GM18951 (cell line): ENCODE measurements at regions not wholly inside any gene's neighbourhood (a gene's known extent, or its start where the extent isn't known, plus 50 kb on each side); places are given as distances from the start of the nearest gene placed in this dataset.

Experiments used
- POLR2A ChIP-seq: IDR thresholded peaks from 4 replicates; pipeline ENCODE4 v1.6.1; 2011; ENCODE audit warnings: mild to moderate bottlenecking; ENCODE audit not compliant: insufficient read length, insufficient read depth; ENCODE audit errors: extremely low read depth
- in situ Hi-C: fragments of 300-500 bp; cut with MboI; formaldehyde crosslinking; loops from one replicate; pipeline ENCODE4 v1.12.0; 2022; ENCODE audit warnings: low sequenced_read_pairs, mixed read lengths, inconsistent platforms; ENCODE audit not compliant: unreplicated experiment

DNA sequence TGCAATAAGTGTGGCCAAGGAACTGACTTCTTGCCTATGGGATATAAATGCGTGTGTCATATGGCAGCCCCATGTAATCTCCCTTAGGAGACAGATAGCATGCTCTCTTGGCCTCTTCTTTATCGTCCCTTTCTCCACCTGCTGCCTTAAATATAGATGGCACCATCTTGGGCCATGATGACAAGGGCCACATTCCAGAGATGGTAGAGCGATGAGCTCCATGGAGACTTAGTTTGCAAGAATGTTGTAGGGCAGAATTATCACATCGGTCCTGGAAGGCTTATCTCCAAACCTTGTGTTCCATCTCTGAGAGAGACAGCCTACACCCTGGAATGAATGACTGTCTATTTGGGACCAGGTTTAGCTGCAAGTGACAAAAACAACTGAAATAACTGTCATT is 536.7 kb downstream of the TNS1 start:
- in situ Hi-C loops: no loop called here
- no peak for TF ChIP-seq POLR2A

DNA sequence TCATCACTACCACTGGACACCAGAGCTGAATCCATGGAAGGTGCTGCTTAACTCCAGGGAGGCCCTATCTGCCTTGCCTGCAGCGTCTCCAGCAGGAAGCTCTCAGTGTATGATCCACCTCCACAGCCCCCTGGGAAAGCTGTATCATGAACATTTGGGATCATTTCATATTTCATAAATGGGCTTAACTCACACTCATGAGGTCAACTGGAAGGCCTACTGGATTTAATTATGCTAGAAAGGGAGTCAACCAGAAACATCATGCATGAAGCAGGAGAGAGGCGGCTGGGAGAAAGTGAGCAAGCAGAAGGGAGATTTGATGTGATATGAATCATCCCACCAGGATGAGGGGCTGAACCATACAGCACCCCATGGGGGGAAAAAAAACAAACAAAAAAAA is 537.7 kb downstream of the TNS1 start:
- no peak for TF ChIP-seq POLR2A
- in situ Hi-C loops: no loop called here

DNA sequence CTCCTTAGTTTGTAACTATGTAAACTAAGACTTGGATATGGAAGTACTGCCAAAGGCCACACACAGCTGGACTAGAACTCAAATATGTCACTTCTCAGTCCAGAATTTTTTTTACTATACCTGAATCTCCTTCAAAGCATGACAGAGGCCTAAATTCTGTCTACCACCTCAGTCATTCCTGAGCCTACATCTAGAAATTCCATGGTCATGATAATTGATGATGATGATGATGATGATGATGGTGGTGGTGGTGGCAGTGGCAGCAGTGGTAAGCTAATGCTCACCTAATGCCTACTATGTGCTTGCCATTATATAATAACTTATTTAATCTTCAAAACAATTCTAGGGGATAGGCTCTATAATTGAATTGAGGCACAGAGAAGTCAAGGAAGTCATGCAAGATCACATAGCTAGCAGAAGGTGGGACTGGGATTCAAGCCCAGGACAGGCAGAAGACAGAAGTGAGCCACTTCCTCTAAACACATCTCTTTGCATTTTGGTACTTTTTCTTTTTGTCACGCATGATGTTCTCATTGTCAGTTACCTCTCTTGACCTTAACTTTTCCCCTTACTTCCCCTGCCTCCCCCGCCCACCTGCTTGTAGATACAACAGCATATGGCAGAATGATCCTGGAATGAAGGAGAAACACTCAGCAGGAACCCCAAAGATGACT is 539.3 kb downstream of the TNS1 start:
- in situ Hi-C loops: no loop called here
- no peak for TF ChIP-seq POLR2A

DNA sequence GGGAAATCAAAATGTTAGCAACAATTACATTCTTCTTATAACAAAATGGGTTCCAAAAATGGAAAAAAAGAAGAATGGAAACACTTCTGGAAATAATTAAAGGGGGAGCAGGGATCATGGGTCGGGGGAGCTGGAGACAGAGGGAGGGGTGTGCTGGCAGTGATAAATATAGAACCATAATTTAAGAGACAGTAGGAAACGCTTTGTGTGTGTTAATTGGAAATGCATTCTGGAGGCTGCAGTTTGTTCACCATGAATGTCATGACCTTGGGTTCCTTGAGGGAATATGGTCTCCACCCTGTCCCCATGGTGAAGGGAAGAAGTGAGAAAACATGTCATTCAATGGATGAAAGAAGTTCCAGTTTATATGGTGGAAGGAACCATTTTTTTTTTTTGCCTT is 540.7 kb downstream of the TNS1 start:
- in situ Hi-C loops: no loop called here
- TF ChIP-seq POLR2A: no peak

DNA sequence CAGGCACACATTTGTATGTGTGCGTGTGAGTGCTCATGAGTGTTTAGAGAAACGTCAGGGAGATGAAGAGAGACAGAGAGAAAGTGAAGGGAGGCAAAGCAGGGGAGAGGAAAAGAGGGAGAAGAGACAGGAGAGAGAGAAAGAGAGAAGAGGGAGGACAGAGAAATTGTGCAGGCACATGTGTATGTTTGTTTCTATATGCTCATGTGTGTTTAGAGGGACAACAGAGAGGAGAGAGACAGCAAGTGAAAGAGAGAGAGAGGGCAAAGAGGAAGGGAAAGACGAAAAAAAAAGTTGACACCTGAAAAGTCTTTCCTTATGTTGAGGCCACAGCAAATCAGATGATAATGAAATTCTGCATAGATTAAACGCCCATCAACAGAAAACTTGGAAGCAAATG is 541.1 kb downstream of the TNS1 start:
- in situ Hi-C loops: no loop called here
- TF ChIP-seq POLR2A: no peak

DNA sequence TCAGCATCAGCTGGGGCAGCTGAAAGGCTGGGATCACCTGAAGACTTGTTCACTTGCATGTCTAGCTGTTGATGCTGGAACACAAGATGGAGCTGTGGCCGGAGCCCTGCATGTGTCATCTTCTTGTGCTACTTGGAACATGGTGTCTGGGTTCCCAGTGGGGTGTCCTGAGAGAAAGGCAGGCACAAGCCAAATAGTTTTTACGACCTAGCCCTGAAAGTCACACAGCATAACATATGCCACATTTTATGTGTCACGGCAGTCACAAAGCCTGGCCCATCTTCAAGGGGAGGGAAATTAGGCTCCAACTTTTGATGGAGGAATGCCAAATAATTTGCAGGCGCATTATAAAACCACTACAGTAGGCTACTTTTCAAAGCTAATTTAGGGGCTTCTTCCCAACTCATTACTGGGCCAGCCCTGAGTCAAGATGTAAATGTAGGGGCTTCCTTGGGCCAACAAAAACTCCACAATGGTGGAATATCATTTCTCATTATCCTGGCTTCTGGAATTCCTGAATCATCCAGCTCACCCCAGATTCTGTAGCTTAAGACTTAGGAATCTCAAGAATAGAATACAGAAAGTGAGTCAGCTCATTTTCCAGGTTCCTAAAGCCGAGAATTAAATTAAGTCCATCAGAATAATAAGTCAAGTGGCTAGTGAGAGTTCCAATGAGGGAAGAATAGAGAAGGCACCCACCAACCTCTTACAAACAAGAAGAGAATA is 543.0 kb downstream of the TNS1 start:
- no peak for TF ChIP-seq POLR2A
- in situ Hi-C loops: no loop called here

DNA sequence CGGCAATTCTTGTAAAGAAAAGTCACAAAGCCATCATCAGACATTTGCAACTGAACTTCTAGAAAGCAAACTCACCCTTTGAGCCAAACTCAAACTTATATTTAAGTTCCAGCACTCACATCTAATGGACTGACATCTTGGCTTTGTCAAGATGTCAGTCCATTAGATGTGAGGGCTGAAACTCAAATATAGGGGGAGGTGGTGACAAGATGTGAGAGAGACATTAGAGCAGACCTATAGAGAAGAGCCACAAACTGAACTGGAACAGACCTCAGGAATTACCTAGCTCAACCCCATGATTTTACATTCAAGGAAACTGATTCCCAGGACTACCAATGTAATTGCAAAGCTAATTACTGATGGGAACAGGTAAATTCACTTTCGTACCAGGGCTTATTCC is 543.8 kb downstream of the TNS1 start:
- in situ Hi-C loops: no loop called here

DNA sequence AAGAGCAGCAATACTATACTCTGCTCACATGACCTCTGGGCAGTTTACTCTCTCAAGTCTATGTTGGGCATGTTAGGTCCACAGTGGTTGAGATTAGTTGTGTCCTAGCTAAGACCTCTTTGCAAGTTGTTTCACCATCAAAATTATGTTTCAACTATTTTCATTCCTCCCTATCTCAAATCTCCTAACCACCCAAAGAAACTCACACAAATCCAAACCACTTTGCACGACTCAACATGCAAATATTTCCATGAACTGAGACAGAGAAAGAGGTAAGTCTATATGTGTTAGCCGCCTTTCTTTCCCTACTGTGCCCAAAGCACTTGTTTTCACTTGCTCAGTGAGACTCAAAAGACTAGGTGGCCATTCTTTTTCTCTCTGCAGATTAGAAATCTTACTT is 546.8 kb downstream of the TNS1 start:
- in situ Hi-C loops: no loop called here
- no peak for TF ChIP-seq POLR2A

More for the DNA sequence above, 543.8 kb downstream of the TNS1 start:
- TF ChIP-seq POLR2A: no peak

DNA sequence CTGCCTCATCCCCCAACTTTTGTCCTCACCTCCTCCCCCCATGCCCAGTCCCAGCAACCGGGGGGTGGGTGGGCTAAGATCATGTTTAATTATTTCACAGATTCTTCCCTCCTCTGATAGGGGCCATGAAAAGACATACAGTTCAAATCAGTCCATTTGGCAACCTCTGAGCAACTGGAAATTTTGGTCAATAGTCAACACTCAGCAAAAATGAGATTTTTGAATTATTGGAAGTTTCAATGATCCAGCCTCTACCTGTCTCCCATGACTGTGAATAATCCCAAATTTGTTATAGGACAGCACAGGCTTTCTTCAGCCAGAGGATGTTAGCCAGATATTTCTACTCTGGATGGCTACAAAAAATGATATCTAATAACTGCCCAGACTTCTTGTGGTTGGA is 549.9 kb downstream of the TNS1 start:
- in situ Hi-C loops: no loop called here
- no peak for TF ChIP-seq POLR2A

DNA sequence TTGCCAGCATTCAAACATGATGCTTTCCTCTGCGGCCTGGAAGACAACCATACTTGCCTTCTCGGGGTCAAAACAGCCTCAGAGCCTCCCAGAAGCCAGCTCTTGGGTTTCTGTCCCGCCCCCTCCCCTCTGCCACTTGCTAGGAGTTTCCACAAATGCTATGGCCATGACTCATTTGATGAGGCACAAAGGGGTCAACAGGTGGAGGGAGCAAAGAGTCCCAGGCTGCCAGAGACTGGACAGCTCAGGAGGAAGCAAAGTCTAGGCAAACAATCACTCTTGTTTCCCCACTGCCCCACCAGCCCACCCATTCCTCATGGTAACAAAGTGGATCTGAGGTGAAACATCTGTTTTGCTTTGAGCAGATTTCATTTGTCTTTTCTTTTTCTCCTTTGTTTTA is 551.1 kb downstream of the TNS1 start:
- in situ Hi-C loops: no loop called here
- TF ChIP-seq POLR2A: no peak

DNA sequence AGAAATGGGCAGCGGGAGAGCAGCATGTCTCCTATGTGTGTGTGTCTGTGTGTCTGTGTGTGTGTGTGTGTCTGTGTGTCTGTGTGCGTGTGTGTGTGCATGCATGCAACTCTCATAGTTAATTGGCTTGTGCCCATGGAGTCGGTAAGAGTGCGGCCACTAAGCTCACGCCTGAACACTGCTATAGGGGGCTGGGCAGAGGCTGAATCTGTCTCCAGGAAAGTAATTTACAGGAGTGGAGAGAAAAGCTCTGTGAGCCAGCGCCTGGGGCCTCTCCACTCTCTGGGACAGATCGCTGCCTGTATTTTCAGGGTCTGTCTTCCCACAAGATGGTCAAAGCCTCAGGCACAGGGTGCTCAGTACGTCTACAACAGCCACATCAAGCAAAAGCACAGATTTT is 553.4 kb downstream of the TNS1 start:
- in situ Hi-C loops: no loop called here

DNA sequence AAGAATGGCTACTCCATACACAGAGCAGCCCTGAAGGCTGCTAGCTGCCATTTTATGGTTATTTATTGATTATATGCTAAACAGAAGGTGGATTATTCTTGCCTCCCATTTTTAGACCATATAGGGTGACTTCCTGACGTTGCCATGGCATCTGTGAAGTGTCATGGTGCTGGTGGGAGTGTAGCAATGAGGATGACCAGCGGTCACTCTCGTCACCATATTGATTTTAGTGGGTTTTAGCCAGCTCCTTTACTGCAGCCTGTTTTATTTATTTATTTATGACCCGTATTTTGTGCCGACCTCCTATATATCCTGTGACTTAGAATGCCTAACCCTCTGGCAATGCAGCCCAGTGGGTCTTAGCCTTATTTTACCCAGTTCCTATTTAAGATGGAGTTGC is 553.9 kb downstream of the TNS1 start:
- in situ Hi-C loops: no loop called here
- TF ChIP-seq POLR2A: no peak

More for the DNA sequence above, 553.4 kb downstream of the TNS1 start:
- TF ChIP-seq POLR2A: no peak

DNA sequence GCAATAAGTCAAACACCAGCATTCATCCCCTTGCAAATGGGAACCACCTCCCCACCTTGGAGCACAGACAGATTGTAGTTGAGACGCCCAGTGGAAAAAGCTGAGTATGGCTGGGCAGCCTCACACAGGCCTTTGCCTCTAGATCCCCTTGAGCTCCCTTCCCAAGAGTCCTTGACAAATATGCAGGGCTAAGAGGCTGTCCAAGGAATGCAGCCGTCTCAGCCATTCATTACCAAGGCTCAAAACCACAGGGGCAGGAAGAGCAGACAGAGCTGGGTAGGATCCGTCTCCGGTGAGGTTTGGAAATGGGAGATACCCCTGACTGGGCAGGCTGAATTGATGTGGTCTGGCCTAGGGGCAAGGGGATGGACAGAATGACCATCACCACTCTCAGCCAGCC is 557.1 kb downstream of the TNS1 start:
- no peak for TF ChIP-seq POLR2A
- in situ Hi-C loops: no loop called here

DNA sequence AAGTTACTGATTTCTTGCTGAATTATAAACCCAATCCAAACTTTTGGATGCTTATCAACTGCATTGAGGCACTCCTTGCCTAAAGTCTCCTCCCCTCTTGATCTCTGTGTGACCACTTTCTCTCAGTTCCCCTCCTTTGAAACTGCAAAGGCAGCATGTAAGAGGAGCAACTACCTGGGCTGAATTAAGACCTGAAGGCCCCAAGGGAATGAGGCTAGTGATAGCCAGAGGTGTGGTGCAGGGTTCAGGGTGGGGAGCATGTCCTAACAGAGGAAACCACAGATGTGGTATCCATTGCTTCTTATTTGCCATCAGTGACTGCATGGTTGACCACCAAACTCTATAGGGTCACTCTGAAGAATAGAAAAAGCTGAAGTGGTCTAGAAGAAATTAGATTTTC is 557.9 kb downstream of the TNS1 start:
- in situ Hi-C loops: no loop called here

More for the DNA sequence above, 557.9 kb downstream of the TNS1 start:
- no peak for TF ChIP-seq POLR2A
